ENCODE measurements at regions not wholly inside any gene's neighbourhood (a gene's known extent, or its start where the extent isn't known, plus 50 kb on each side); places are given as distances from the start of the nearest gene placed in this dataset.
A peak's percentile ranks its signal among the peaks of the same experiment; 100 is the strongest.

DNA sequence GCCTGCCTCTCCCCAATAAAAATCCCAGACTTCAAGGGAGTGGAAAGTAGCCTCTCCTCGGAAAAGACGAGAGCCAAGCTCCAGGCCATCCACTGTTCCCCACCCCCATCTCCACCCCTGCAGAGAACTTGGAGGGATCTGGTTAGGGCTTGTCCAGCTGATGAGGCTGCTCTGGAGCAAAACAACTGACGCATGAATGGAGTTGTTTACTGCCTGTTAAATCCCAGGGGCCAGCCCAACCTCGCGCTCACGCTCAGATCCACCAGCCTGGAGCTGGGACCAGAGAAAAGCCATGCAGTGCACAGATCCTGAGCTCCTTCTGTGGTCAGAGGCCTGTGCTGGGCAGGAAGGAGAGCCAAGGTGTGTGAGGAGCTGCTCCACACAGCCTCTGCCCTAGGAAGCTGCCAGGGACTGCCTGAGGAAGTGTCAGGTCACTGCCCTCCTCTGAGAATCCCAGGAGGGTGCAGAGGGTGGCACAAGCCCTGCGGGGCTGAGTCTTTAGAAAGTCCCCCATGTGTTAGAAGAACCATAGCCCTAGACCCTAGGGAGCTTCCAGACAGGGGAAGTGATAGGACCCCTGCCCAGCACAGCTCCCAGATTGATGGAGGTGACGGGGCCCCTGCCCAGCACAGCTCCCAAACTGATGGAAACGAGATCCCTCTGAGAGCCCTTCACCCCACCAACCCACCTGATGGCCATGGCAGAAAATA lies 109.0 kb upstream of the IPO9 start:
- TF ChIP-seq CTCF (IDR thresholded peaks at IDR 0.05; ENCODE audit: insufficient read depth, low read length, severe bottlenecking) = no peak
- H3K36me3 ChIP-seq (ENCODE audit: control insufficient read depth, insufficient read depth, low read length) = no peaks in the 10 kb centered on the region
- H3K27me3 ChIP-seq (ENCODE audit: control insufficient read depth, insufficient read depth, low read length) = no peaks in the 10 kb centered on the region
- FAIRE-seq (no peak), DNase-seq (ENCODE audit: low read depth) (peak; percentile 60)
- no peak overlapping the region for H3K4me3 ChIP-seq (ENCODE audit: low read depth, low read length)

- H3K36me3 ChIP-seq (ENCODE audit: control insufficient read depth, insufficient read depth, low read length) = no peaks in the 10 kb centered on the region
- no peak overlapping the region for H3K4me3 ChIP-seq (ENCODE audit: low read depth, low read length)
- TF ChIP-seq CTCF (IDR thresholded peaks at IDR 0.05; ENCODE audit: insufficient read depth, low read length, severe bottlenecking) = no peak
- FAIRE-seq (no peak), DNase-seq (ENCODE audit: low read depth) (no peak)
- H3K27me3 ChIP-seq (ENCODE audit: control insufficient read depth, insufficient read depth, low read length) = no peaks in the 10 kb centered on the region
These were observed 108.5 kb upstream of the IPO9 start for GRCh38 chr1:201720522-201720844.

GRCh38 chr1:201721082-201722049 lies 107.6 kb upstream of the IPO9 start:
- H3K36me3 ChIP-seq (ENCODE audit: control insufficient read depth, insufficient read depth, low read length) = no peaks in the 10 kb centered on the region
- no peak for TF ChIP-seq CTCF (IDR thresholded peaks at IDR 0.05; ENCODE audit: insufficient read depth, low read length, severe bottlenecking)
- no peaks in the 10 kb centered on the region for H3K27me3 ChIP-seq (ENCODE audit: control insufficient read depth, insufficient read depth, low read length)
- DNase-seq (ENCODE audit: low read depth) = no peak
- FAIRE-seq = no peak
- no peak overlapping the region for H3K4me3 ChIP-seq (ENCODE audit: low read depth, low read length)

GRCh38 chr1:201724039-201724765 lies 104.8 kb upstream of the IPO9 start:
- Histone ChIP-seq H3K4me3 (ENCODE audit: low read depth, low read length) (no peak overlapping the region), H3K36me3 (ENCODE audit: control insufficient read depth, insufficient read depth, low read length) (no peaks in the 10 kb centered on the region), H3K27me3 (ENCODE audit: control insufficient read depth, insufficient read depth, low read length) (no peaks in the 10 kb centered on the region)
- no peak for FAIRE-seq
- no peak for TF ChIP-seq CTCF (IDR thresholded peaks at IDR 0.05; ENCODE audit: insufficient read depth, low read length, severe bottlenecking)
- no peak for DNase-seq (ENCODE audit: low read depth)

GRCh38 chr1:201724766-201725118 lies 104.2 kb upstream of the IPO9 start:
- Histone ChIP-seq H3K36me3 (ENCODE audit: control insufficient read depth, insufficient read depth, low read length) (no peaks in the 10 kb centered on the region), H3K4me3 (ENCODE audit: low read depth, low read length) (no peak overlapping the region), H3K27me3 (ENCODE audit: control insufficient read depth, insufficient read depth, low read length) (no peaks in the 10 kb centered on the region)
- no peak for DNase-seq (ENCODE audit: low read depth)
- no peak for TF ChIP-seq CTCF (IDR thresholded peaks at IDR 0.05; ENCODE audit: insufficient read depth, low read length, severe bottlenecking)
- FAIRE-seq = no peak
